ENCODE measurements at regions not wholly inside any gene's neighbourhood (a gene's known extent, or its start where the extent isn't known, plus 50 kb on each side); places are given as distances from the start of the nearest gene placed in this dataset.

DNA sequence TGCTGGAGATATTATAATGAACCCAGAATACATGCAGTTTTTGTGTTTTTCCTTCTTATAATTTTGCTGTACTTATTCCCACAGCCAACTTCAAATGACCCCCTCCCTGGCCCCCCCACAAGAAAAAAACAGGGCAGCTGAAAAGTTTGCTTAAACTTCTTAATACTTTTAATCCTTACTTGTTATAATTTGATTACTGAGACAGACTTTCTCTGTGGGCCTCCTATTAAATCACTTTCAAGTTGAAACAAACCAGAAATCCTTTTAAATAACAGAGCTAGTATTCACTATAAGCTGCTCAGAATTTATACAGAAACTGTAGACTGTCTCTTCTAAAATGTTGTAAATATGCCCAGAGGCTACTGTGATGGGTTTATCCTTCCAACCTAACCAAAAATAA, 106.3 kb downstream of the CENPW start:
- no peak for DNase-seq (ENCODE audit: low spot score)
- ChIA-PET POLR2A (no interaction called here), CTCF (no interaction called here)
- Mint-ChIP-seq H3K36me3 (no peaks in the 10 kb centered on the region), H3K27me3 (ENCODE audit: low read depth) (no peaks in the 10 kb centered on the region), H3K27ac (no peak overlapping the region), H3K9me3 (peaks cover 12% of the 10 kb centered on the region), H3K4me1 (peaks cover 9% of the 10 kb centered on the region), H3K4me3 (no peak overlapping the region)
- TF ChIP-seq PRRX2 (CRISPR knock-in tag; IDR thresholded peaks at IDR 0.05) (no peak), ETV6 (CRISPR knock-in tag; IDR thresholded peaks at IDR 0.05) (no peak)
- TF ChIP-seq, protein P1, sequence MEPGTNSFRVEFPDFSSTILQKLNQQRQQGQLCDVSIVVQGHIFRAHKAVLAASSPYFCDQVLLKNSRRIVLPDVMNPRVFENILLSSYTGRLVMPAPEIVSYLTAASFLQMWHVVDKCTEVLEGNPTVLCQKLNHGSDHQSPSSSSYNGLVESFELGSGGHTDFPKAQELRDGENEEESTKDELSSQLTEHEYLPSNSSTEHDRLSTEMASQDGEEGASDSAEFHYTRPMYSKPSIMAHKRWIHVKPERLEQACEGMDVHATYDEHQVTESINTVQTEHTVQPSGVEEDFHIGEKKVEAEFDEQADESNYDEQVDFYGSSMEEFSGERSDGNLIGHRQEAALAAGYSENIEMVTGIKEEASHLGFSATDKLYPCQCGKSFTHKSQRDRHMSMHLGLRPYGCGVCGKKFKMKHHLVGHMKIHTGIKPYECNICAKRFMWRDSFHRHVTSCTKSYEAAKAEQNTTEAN (CRISPR knock-in tag; IDR thresholded peaks at IDR 0.05): no peak
- TF ChIP-seq, protein P2, sequence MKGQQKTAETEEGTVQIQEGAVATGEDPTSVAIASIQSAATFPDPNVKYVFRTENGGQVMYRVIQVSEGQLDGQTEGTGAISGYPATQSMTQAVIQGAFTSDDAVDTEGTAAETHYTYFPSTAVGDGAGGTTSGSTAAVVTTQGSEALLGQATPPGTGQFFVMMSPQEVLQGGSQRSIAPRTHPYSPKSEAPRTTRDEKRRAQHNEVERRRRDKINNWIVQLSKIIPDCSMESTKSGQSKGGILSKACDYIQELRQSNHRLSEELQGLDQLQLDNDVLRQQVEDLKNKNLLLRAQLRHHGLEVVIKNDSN (CRISPR knock-in tag; IDR thresholded peaks at IDR 0.05): no peak
- TF ChIP-seq, protein P3, sequence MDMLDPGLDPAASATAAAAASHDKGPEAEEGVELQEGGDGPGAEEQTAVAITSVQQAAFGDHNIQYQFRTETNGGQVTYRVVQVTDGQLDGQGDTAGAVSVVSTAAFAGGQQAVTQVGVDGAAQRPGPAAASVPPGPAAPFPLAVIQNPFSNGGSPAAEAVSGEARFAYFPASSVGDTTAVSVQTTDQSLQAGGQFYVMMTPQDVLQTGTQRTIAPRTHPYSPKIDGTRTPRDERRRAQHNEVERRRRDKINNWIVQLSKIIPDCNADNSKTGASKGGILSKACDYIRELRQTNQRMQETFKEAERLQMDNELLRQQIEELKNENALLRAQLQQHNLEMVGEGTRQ (CRISPR knock-in tag; IDR thresholded peaks at IDR 0.05): no peak
- ATAC-seq: no peak

DNA sequence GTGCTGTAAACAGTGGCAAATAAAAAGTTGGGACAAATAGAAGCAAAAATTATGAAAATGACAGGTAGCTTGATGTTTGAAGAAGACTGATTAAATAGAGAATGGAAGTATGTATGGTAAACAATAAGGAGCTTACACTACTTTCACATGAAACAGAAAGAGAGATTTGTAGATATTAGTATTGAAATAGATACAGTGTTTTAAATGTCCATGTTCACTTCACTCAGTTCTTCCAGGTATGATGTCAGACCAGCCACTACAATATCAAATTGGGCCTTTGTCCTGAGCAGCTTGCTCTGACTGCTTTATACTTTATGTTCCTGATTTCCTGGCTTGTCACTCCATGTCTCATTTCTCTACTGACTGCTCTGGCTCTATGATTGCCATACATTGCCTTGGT, 107.5 kb downstream of the CENPW start:
- peaks cover 9% of the 10 kb centered on the region for H3K4me1 Mint-ChIP-seq
- ChIA-PET CTCF (no interaction called here), POLR2A (no interaction called here)
- DNase-seq (ENCODE audit: low spot score) (no peak), ATAC-seq (no peak)
- no peak overlapping the region for H3K4me3 Mint-ChIP-seq
- peaks cover 2% of the 10 kb centered on the region for H3K9me3 Mint-ChIP-seq
- no peaks in the 10 kb centered on the region for H3K36me3 Mint-ChIP-seq
- H3K27ac Mint-ChIP-seq: no peak overlapping the region; the same call in 1 of the 2 replicates
- no peaks in the 10 kb centered on the region for H3K27me3 Mint-ChIP-seq (ENCODE audit: low read depth)
- TF ChIP-seq, protein P4, sequence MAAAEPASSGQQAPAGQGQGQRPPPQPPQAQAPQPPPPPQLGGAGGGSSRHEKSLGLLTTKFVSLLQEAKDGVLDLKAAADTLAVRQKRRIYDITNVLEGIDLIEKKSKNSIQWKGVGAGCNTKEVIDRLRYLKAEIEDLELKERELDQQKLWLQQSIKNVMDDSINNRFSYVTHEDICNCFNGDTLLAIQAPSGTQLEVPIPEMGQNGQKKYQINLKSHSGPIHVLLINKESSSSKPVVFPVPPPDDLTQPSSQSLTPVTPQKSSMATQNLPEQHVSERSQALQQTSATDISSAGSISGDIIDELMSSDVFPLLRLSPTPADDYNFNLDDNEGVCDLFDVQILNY (CRISPR knock-in tag; IDR thresholded peaks at IDR 0.05): no peak
- TF ChIP-seq, protein P5, sequence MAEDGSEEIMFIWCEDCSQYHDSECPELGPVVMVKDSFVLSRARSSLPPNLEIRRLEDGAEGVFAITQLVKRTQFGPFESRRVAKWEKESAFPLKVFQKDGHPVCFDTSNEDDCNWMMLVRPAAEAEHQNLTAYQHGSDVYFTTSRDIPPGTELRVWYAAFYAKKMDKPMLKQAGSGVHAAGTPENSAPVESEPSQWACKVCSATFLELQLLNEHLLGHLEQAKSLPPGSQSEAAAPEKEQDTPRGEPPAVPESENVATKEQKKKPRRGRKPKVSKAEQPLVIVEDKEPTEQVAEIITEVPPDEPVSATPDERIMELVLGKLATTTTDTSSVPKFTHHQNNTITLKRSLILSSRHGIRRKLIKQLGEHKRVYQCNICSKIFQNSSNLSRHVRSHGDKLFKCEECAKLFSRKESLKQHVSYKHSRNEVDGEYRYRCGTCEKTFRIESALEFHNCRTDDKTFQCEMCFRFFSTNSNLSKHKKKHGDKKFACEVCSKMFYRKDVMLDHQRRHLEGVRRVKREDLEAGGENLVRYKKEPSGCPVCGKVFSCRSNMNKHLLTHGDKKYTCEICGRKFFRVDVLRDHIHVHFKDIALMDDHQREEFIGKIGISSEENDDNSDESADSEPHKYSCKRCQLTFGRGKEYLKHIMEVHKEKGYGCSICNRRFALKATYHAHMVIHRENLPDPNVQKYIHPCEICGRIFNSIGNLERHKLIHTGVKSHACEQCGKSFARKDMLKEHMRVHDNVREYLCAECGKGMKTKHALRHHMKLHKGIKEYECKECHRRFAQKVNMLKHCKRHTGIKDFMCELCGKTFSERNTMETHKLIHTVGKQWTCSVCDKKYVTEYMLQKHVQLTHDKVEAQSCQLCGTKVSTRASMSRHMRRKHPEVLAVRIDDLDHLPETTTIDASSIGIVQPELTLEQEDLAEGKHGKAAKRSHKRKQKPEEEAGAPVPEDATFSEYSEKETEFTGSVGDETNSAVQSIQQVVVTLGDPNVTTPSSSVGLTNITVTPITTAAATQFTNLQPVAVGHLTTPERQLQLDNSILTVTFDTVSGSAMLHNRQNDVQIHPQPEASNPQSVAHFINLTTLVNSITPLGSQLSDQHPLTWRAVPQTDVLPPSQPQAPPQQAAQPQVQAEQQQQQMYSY (CRISPR knock-in tag; IDR thresholded peaks at IDR 0.05): no peak
- TF ChIP-seq, protein P6, sequence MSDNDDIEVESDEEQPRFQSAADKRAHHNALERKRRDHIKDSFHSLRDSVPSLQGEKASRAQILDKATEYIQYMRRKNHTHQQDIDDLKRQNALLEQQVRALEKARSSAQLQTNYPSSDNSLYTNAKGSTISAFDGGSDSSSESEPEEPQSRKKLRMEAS (CRISPR knock-in tag; IDR thresholded peaks at IDR 0.05): no peak
- TF ChIP-seq SP1 (CRISPR knock-in tag; conservative IDR thresholded peaks at IDR 0.05) (no peak), MXD4 (CRISPR knock-in tag; IDR thresholded peaks at IDR 0.05; ENCODE audit: borderline replicate concordance) (no peak), CBFB (CRISPR knock-in tag; IDR thresholded peaks at IDR 0.05; ENCODE audit: low read depth) (no peak), ZNF263 (CRISPR knock-in tag; IDR thresholded peaks at IDR 0.05; ENCODE audit: low read depth) (no peak), RORB (CRISPR knock-in tag; IDR thresholded peaks at IDR 0.05) (no peak)
- TF ChIP-seq, protein P7, sequence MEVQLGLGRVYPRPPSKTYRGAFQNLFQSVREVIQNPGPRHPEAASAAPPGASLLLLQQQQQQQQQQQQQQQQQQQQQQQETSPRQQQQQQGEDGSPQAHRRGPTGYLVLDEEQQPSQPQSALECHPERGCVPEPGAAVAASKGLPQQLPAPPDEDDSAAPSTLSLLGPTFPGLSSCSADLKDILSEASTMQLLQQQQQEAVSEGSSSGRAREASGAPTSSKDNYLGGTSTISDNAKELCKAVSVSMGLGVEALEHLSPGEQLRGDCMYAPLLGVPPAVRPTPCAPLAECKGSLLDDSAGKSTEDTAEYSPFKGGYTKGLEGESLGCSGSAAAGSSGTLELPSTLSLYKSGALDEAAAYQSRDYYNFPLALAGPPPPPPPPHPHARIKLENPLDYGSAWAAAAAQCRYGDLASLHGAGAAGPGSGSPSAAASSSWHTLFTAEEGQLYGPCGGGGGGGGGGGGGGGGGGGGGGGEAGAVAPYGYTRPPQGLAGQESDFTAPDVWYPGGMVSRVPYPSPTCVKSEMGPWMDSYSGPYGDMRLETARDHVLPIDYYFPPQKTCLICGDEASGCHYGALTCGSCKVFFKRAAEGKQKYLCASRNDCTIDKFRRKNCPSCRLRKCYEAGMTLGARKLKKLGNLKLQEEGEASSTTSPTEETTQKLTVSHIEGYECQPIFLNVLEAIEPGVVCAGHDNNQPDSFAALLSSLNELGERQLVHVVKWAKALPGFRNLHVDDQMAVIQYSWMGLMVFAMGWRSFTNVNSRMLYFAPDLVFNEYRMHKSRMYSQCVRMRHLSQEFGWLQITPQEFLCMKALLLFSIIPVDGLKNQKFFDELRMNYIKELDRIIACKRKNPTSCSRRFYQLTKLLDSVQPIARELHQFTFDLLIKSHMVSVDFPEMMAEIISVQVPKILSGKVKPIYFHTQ (CRISPR knock-in tag; IDR thresholded peaks at IDR 0.05): no peak
- TF ChIP-seq, protein P8, sequence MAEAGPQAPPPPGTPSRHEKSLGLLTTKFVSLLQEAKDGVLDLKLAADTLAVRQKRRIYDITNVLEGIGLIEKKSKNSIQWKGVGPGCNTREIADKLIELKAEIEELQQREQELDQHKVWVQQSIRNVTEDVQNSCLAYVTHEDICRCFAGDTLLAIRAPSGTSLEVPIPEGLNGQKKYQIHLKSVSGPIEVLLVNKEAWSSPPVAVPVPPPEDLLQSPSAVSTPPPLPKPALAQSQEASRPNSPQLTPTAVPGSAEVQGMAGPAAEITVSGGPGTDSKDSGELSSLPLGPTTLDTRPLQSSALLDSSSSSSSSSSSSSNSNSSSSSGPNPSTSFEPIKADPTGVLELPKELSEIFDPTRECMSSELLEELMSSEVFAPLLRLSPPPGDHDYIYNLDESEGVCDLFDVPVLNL (CRISPR knock-in tag; IDR thresholded peaks at IDR 0.05; ENCODE audit: borderline replicate concordance, low read depth): no peak
- TF ChIP-seq, protein P9, sequence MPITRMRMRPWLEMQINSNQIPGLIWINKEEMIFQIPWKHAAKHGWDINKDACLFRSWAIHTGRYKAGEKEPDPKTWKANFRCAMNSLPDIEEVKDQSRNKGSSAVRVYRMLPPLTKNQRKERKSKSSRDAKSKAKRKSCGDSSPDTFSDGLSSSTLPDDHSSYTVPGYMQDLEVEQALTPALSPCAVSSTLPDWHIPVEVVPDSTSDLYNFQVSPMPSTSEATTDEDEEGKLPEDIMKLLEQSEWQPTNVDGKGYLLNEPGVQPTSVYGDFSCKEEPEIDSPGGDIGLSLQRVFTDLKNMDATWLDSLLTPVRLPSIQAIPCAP (CRISPR knock-in tag; IDR thresholded peaks at IDR 0.05): no peak
- TF ChIP-seq, protein P10, sequence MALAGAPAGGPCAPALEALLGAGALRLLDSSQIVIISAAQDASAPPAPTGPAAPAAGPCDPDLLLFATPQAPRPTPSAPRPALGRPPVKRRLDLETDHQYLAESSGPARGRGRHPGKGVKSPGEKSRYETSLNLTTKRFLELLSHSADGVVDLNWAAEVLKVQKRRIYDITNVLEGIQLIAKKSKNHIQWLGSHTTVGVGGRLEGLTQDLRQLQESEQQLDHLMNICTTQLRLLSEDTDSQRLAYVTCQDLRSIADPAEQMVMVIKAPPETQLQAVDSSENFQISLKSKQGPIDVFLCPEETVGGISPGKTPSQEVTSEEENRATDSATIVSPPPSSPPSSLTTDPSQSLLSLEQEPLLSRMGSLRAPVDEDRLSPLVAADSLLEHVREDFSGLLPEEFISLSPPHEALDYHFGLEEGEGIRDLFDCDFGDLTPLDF (CRISPR knock-in tag; IDR thresholded peaks at IDR 0.05): no peak
- TF ChIP-seq, protein P3 (CRISPR knock-in tag; IDR thresholded peaks at IDR 0.05): no peak
- TF ChIP-seq, protein P11, sequence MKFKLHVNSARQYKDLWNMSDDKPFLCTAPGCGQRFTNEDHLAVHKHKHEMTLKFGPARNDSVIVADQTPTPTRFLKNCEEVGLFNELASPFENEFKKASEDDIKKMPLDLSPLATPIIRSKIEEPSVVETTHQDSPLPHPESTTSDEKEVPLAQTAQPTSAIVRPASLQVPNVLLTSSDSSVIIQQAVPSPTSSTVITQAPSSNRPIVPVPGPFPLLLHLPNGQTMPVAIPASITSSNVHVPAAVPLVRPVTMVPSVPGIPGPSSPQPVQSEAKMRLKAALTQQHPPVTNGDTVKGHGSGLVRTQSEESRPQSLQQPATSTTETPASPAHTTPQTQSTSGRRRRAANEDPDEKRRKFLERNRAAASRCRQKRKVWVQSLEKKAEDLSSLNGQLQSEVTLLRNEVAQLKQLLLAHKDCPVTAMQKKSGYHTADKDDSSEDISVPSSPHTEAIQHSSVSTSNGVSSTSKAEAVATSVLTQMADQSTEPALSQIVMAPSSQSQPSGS (CRISPR knock-in tag; IDR thresholded peaks at IDR 0.05; ENCODE audit: borderline replicate concordance, low read depth): no peak

Measured in WTC11 (cell line).